Astrocyte of the spinal cord (primary cell): ENCODE measurements at regions not wholly inside any gene's neighbourhood (a gene's known extent, or its start where the extent isn't known, plus 50 kb on each side); places are given as distances from the start of the nearest gene placed in this dataset.

Experiments used
- DNase-seq: peaks from one replicate; pipeline ENCODE4 v3.0.0; 2011; ENCODE audit warnings: low read depth, low spot score
- H3K4me3 ChIP-seq: 2 replicates; pipeline ENCODE4 v1.5.1; 2011; ENCODE audit warnings: low read depth, mild to moderate bottlenecking, low read length, moderate library complexity
- in situ Hi-C: cut with HindIII; loops from 2 replicates; pipeline ENCODE4 v1.10.0; 2017; ENCODE audit warnings: low sequenced_read_pairs
- TF ChIP-seq, protein P1 (sequence below): IDR thresholded peaks from 2 replicates; pipeline ENCODE4 v1.5.1; 2012; ENCODE audit warnings: low read depth, mild to moderate bottlenecking, low read length, inconsistent platforms

DNA sequence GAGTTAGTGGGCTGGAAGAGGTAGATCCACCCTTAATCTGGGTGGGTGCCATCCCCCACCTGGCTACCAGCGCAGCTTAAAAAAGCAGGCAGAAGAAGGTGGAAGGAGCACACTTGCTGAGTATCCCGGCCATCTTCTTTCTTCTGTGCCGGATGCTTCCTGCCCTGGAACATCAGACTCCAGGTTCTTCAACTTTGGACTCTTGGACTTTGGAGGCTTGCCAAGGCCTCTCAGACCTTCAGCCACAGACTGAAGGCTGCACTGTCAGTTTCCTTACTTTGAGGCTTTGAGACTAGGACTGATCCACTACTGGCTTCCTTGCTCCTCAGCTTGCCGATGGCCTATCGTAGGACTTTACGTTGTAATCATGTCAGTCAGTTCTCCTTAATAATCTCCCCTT lies 127.6 kb upstream of the GPC6 start:
- no peak for DNase-seq
- TF ChIP-seq, protein P1, sequence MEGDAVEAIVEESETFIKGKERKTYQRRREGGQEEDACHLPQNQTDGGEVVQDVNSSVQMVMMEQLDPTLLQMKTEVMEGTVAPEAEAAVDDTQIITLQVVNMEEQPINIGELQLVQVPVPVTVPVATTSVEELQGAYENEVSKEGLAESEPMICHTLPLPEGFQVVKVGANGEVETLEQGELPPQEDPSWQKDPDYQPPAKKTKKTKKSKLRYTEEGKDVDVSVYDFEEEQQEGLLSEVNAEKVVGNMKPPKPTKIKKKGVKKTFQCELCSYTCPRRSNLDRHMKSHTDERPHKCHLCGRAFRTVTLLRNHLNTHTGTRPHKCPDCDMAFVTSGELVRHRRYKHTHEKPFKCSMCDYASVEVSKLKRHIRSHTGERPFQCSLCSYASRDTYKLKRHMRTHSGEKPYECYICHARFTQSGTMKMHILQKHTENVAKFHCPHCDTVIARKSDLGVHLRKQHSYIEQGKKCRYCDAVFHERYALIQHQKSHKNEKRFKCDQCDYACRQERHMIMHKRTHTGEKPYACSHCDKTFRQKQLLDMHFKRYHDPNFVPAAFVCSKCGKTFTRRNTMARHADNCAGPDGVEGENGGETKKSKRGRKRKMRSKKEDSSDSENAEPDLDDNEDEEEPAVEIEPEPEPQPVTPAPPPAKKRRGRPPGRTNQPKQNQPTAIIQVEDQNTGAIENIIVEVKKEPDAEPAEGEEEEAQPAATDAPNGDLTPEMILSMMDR = no peak
- no peak overlapping the region for H3K4me3 ChIP-seq
- in situ Hi-C loops = no loop called here

DNA sequence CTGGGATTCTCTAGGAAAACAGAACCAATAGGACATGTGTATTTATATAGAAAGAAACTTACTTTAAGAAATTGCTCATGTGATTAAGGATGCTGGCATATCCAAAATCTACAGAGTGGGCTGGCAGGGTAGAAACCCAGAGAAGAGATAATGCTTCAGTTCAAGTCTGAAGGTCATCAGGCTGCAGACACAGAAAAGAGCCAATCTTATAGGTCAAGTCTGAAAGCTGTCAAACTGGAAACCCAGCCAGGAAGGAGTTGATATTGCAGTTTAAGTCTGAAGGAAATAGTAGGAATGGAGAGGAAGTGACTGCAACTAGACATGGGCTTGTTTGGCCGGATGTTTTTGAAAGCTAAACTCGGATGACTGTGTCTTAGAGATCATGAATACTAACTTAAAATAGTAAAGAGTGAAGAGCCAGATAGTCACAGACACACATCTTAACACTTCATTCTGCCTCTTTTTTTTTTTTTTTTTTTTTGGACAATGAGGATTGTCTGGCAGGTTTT lies 125.3 kb upstream of the GPC6 start:
- no peak for DNase-seq
- no peak overlapping the region for H3K4me3 ChIP-seq
- TF ChIP-seq, protein P1 = no peak
- in situ Hi-C loops = no loop called here

DNA sequence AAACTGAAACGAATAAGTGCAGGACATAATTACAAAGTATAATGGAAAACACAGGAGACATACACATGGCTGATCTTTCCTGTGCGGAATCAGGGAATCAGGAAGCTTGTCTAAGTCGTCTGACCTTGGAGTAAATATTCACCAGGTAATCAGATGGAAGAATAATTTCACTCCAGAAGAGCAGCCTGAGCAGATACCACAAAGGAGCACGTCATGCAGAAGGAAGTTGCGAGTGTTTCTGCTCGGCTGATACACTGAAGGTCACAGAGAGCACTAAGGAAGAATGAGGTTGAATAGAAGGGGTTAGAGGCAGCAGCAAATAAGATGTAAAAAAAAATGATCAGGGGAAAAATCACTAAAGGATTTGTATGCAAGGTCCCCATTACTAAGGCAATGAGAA lies 122.3 kb upstream of the GPC6 start:
- H3K4me3 ChIP-seq = no peak overlapping the region
- DNase-seq = no peak
- in situ Hi-C loops = no loop called here
- TF ChIP-seq, protein P1 = no peak

DNA sequence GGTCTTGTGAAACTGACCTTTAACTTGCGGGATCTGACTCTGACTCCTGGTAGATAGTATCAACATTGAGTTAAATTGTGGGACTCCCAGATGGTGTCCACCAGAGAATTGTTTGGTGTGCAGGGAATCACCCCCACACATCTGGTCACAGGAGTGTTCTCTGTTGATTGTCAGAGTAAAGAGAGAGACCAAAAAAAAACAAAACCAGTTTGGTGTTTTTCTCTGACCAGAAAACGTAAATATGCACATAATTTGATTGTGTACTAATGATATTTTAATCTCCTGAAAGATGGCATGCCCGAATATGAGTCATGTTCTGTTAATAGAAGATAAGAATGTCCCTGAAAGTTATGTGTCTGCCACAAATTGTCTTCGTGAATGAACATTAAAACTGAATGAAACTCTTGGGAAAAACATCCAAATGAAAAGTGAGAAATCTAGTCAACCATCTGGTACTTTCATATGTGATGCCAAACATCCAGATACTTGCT lies 118.5 kb upstream of the GPC6 start:
- in situ Hi-C loops = no loop called here
- no peak overlapping the region for H3K4me3 ChIP-seq
- DNase-seq = no peak
- TF ChIP-seq, protein P1 = no peak

DNA sequence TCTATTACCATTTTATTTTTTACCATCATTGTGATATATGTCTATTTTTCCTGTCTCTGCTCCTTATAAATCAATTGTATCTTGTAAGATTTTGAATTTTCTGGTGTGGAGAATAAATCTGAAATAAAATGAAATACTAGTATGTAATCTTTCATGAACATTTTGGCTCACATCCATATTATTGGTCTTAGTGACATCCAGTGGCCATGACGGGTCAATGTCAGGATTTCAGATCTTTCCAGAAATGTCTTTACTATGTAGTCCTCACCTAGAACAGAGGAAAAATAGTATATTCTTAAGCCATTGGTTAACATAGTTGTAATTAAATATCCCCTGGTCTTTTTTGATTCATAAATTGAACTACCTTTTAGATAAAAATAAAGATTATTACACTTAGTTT lies 109.8 kb upstream of the GPC6 start:
- in situ Hi-C loops = no loop called here
- no peak overlapping the region for H3K4me3 ChIP-seq
- DNase-seq = no peak
- TF ChIP-seq, protein P1 = no peak

DNA sequence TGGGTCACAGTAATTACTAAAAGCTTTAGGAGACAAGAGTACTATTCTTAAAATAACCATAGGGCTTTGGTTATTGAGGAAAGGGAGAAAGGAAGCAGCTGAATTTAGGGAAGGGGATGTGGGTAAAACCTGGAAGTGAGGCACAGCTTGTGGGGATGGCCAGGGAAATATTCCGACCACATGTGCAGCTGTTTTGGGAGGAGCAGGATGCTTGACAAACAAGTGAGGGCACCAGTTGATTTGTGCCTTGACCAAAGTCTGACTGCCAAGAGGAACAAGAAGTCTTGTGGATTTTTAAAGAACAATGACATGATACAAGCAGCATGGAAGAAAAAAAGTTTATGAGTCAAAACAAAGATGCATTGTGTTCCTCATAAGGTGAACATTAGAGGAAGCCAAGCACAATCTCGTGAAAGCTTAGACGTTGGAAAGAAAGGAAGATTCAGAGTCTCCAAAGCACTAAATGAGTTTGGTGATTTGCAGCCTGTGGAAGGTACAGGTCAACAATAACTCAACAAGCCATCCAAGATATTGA lies 108.5 kb upstream of the GPC6 start:
- DNase-seq = no peak
- H3K4me3 ChIP-seq = no peak overlapping the region
- in situ Hi-C loops = no loop called here
- TF ChIP-seq, protein P1 = no peak
